IMR-90 (cell line): ENCODE measurements at regions not wholly inside any gene's neighbourhood (a gene's known extent, or its start where the extent isn't known, plus 50 kb on each side); places are given as distances from the start of the nearest gene placed in this dataset.

Experiments
- ATAC-seq: fragments of 200-7000 bp; cut with Tn5 transposase; 2 replicates; pipeline ENCODE4 v1.9.1; 2020; ENCODE audit warnings: low read depth, mild to moderate bottlenecking, moderate library complexity
- BruUV-seq: library from RNA; stranded (reverse); fragments of 400-500 nt; replicated peaks from 2 replicates; lab custom pipeline; 2021; lab: Mats Ljungman, UMichigan
- CTCF ChIA-PET: fragments of 300-600 bp; formaldehyde crosslinking; extraction: SDS; loops from one replicate; lab custom pipeline; 2021; ENCODE audit warnings: antibody characterized with exemption; lab: Yijun Ruan, JAX
- POLR2A ChIA-PET: fragments of 300-600 bp; sonication (Branson Sonifier 250); formaldehyde crosslinking; loops from one replicate; lab custom pipeline; 2022; ENCODE audit warnings: antibody characterized with exemption; ENCODE audit not compliant: unreplicated experiment; lab: Charles Lee
- DNase-seq: peaks from one replicate; pipeline ENCODE4 v3.0.0; 2013
- H2AFZ ChIP-seq: replicated peaks from 2 replicates; pipeline ENCODE3; 2013; ENCODE audit warnings: low read length, mild to moderate bottlenecking; ENCODE audit not compliant: poor library complexity
- H2AK5ac ChIP-seq: 2 replicates; pipeline ENCODE4 v1.6.1; 2013; ENCODE audit warnings: low read depth, low read length, inconsistent platforms
- H2AK9ac ChIP-seq: replicated peaks from 2 replicates; pipeline ENCODE3; 2013; ENCODE audit warnings: mild to moderate bottlenecking, low read depth, low read length, moderate library complexity; ENCODE audit not compliant: poor library complexity
- H2BK120ac ChIP-seq: 2 replicates; pipeline ENCODE4 v1.6.1; 2013; ENCODE audit warnings: low read depth, low read length, inconsistent platforms
- H2BK15ac ChIP-seq: 3 replicates; pipeline ENCODE4 v1.6.1; 2013; ENCODE audit warnings: low read depth, low read length, inconsistent platforms
- H2BK20ac ChIP-seq: 2 replicates; pipeline ENCODE4 v1.6.1; 2013; ENCODE audit warnings: low read depth, mild to moderate bottlenecking, inconsistent platforms, low read length, moderate library complexity
- H2BK5ac ChIP-seq: 2 replicates; pipeline ENCODE4 v1.6.1; 2013; ENCODE audit warnings: mild to moderate bottlenecking, low read depth, low read length, inconsistent platforms; ENCODE audit not compliant: poor library complexity, severe bottlenecking
- H3K14ac ChIP-seq: replicated peaks from 2 replicates; pipeline ENCODE4 v1.6.1; 2013; ENCODE audit warnings: low read depth, low read length, inconsistent platforms
- H3K18ac ChIP-seq: 2 replicates; pipeline ENCODE4 v1.6.1; 2013; ENCODE audit warnings: low read depth, low read length, control low read depth
- H3K23ac ChIP-seq: 2 replicates; pipeline ENCODE4 v1.6.1; 2013; ENCODE audit warnings: low read depth, low read length, inconsistent platforms
- H3K27ac ChIP-seq: 2 replicates; pipeline ENCODE4 v1.5.1; 2013; ENCODE audit warnings: mild to moderate bottlenecking, control low read depth, low read length; ENCODE audit not compliant: insufficient read depth
- H3K27me3 ChIP-seq: 2 replicates; pipeline ENCODE4 v1.6.1; 2013; ENCODE audit warnings: low read length; ENCODE audit not compliant: control insufficient read depth, insufficient read depth
- H3K36me3 ChIP-seq: 2 replicates; pipeline ENCODE4 v1.6.1; 2013; ENCODE audit warnings: low read length, mixed read lengths; ENCODE audit not compliant: control insufficient read depth, insufficient read depth
- H3K4ac ChIP-seq: 2 replicates; pipeline ENCODE4 v1.6.1; 2013; ENCODE audit warnings: low read depth, low read length, inconsistent platforms
- H3K4me1 ChIP-seq: 2 replicates; pipeline ENCODE4 v1.6.1; 2013; ENCODE audit warnings: low read length, mixed read lengths; ENCODE audit not compliant: control insufficient read depth, insufficient read depth
- H3K4me2 ChIP-seq: 2 replicates; pipeline ENCODE4 v1.6.1; 2013; ENCODE audit warnings: low read depth, mild to moderate bottlenecking, control low read depth, low read length, moderate library complexity
- H3K4me3 ChIP-seq: 2 replicates; pipeline ENCODE4 v1.5.1; 2013; ENCODE audit warnings: low read depth, mild to moderate bottlenecking, control low read depth, low read length, moderate library complexity; ENCODE audit not compliant: insufficient read depth
- H3K56ac ChIP-seq: 2 replicates; pipeline ENCODE4 v1.6.1; 2013; ENCODE audit warnings: low read length, inconsistent platforms; ENCODE audit not compliant: insufficient read depth; ENCODE audit errors: extremely low read depth
- H3K79me1 ChIP-seq, 2 experiments: 2 replicates each; pipeline ENCODE4 v1.6.1; 2013; ENCODE audit warnings: low read length in 2 of 2, inconsistent platforms in 1 of 2, low read depth in 1 of 2
- H3K9ac ChIP-seq: 2 replicates; pipeline ENCODE4 v1.6.1; 2013; ENCODE audit warnings: low read depth, low read length, control low read depth
- H3K9me1 ChIP-seq: 2 replicates; pipeline ENCODE4 v1.6.1; 2013; ENCODE audit warnings: low read length, inconsistent platforms; ENCODE audit not compliant: insufficient read depth
- H3K9me3 ChIP-seq: 2 replicates; pipeline ENCODE4 v1.6.1; 2013; ENCODE audit warnings: low read length; ENCODE audit not compliant: control insufficient read depth, insufficient read depth
- H4K20me1 ChIP-seq: 2 replicates; pipeline ENCODE4 v1.6.1; 2013; ENCODE audit warnings: low read length, inconsistent platforms; ENCODE audit not compliant: insufficient read depth
- H4K5ac ChIP-seq: 2 replicates; pipeline ENCODE4 v1.6.1; 2013; ENCODE audit warnings: mild to moderate bottlenecking, low read depth, low read length, control low read depth
- H4K8ac ChIP-seq, 2 experiments: 2 replicates each; pipeline ENCODE4 v1.6.1; 2013; ENCODE audit warnings: low read depth in 2 of 2, low read length in 2 of 2, control low read depth in 1 of 2, inconsistent platforms in 1 of 2
- H4K91ac ChIP-seq: 2 replicates; pipeline ENCODE4 v1.6.1; 2013; ENCODE audit warnings: low read depth, low read length, inconsistent platforms; ENCODE audit not compliant: insufficient read depth
- MAFK ChIP-seq: IDR thresholded peaks from 2 replicates; pipeline ENCODE4 v1.6.1; 2012; ENCODE audit warnings: low read depth, low read length, improper control_type of control experiment
- MAZ ChIP-seq: IDR thresholded peaks from 2 replicates; pipeline ENCODE4 v1.6.1; 2012; ENCODE audit warnings: low read depth, mild to moderate bottlenecking, low read length, improper control_type of control experiment, moderate library complexity, borderline replicate concordance
- WGBS, 2 experiments: methylation state at CpG; one replicate each; pipeline versions ENCODE4 v1.1.5 to v1.1.7; 2013; ENCODE audit warnings: missing lambda C conversion rate in 2 of 2; ENCODE audit not compliant: insufficient read length in 1 of 2; ENCODE audit errors: extremely low coverage in 2 of 2; 5-methylcytosine and 5-hydroxymethylcytosine counted together
- dilution Hi-C: fragments of 300-500 bp; cut with HindIII; formaldehyde crosslinking; loops from one replicate; pipeline ENCODE4 v1.14.3; 2018; ENCODE audit warnings: low sequenced_read_pairs; ENCODE audit not compliant: unreplicated experiment
- in situ Hi-C: fragments of 300-500 bp; cut with MboI; formaldehyde crosslinking; loops from 3 replicates; pipeline ENCODE4 v1.14.3; 2019; ENCODE audit warnings: low sequenced_read_pairs, inconsistent platforms, mixed read lengths
- intact Hi-C: fragments of 100-400 bp; cut with micrococcal nuclease; formaldehyde crosslinking; loops from 2 replicates; pipeline ENCODE4 v1.10.0; 2022

DNA sequence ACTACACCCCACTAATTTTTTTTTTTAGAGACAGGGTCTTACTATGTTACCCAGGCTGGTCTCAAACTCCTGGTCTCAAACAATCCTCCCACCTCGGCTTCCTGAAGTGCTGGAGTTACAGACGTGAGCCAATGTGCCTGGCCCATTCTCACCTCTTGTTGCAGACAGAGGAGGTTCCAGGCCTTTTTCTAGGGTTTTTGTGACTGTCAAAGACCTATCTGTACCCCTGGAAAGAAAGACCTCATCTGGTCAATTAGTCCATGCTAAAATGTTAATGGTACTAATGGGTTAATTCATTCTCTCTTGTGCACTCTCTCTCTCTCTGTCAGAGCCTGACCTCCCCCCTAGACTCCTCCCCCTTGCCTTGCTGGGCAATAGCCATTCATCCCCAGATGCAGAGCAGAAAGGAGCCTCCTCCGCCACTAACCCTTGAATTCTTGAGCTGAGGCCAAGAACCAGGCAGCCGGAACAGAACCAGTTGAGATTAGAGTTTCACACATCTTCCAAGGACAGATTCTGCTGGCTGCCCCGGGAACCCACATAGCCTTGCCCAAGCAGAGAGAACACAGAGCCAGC, 209.7 kb downstream of the SKIDA1 start:
- CTCF ChIA-PET: no interaction called here
- Histone ChIP-seq H3K36me3 (no peaks in the 10 kb centered on the region), H2BK20ac (peak overlapping the region; percentile 87), H2AK5ac (peak overlapping the region; percentile 67), H4K5ac (peak overlapping the region; percentile 33), H3K4ac (peak overlapping the region; percentile 84), H2AK9ac (peak overlapping the region; percentile 63), H4K8ac (peak overlapping the region; percentile 14 to 72; a peak in 3 of 4 replicates), H3K9me3 (no peaks in the 10 kb centered on the region), H3K18ac (peak overlapping the region; percentile 58), H3K27me3 (no peaks in the 10 kb centered on the region), H4K20me1 (no peaks in the 10 kb centered on the region), H3K9me1 (peaks cover 10% of the 10 kb centered on the region; the same call in 1 of the 2 replicates), H3K9ac (0 out of 2 replicates have a peak overlapping the region, but pooled peaks have one; percentile 13), H3K4me2 (peak overlapping the region; percentile 6; the same call in 1 of the 2 replicates), H2AFZ (peak overlapping the region; percentile 74), H2BK5ac (peak overlapping the region; percentile 87), H3K14ac (peak overlapping the region; percentile 73), H3K27ac (peak overlapping the region; percentile 78), H2BK120ac (peak overlapping the region; percentile 90), H2BK15ac (peak overlapping the region; percentile 20; the same call in 2 of the 3 replicates), H3K79me1 (no peaks in the 10 kb centered on the region), H3K4me1 (peaks cover 27% of the 10 kb centered on the region), H4K91ac (peak overlapping the region; percentile 76), H3K4me3 (no peak overlapping the region), H3K23ac (0 out of 2 replicates have a peak overlapping the region, but pooled peaks have one; percentile 10), H3K56ac (0 out of 2 replicates have a peak overlapping the region, but pooled peaks have one; percentile 27)
- in situ Hi-C loops (no loop called here), intact Hi-C loops (loop anchor here (2.0 kb wide), 1 partner anchor 23 kb away; no protein-coding TSS in a partner anchor), dilution Hi-C loops (no loop called here)
- DNase-seq (peak; percentile 86), ATAC-seq (peak; percentile 87)
- TF ChIP-seq MAFK: no peak
- TF ChIP-seq MAZ: peak; percentile 41; the same call in 1 of the 2 replicates
- POLR2A ChIA-PET: interaction anchor here (0.5 kb wide), 1 partner anchor 201 kb away, joined by 3 read pairs; no protein-coding TSS in a partner anchor
- BruUV-seq: no TSS peak
- 0% methylated on average over 1 of the region's 5 CpGs; no CpG with 5 or more reads in 1 of the 2 experiments for WGBS, 2 experiments
